NCI-H82 treated with DMSO at 0.1 percent for 48 hours (cell line): ENCODE measurements at regions not wholly inside any gene's neighbourhood (a gene's known extent, or its start where the extent isn't known, plus 50 kb on each side); places are given as distances from the start of the nearest gene placed in this dataset.
"Not testable (repeated sequence)": the region's sequence is repeated elsewhere in the genome, so short reads cannot be mapped to it uniquely, and the experiment has no call there.

Experiments used
- DNase-seq: peaks from one replicate; lab custom pipeline; 2025; ENCODE audit not compliant: unreplicated experiment; lab: John Stamatoyannopoulos, UW

DNA sequence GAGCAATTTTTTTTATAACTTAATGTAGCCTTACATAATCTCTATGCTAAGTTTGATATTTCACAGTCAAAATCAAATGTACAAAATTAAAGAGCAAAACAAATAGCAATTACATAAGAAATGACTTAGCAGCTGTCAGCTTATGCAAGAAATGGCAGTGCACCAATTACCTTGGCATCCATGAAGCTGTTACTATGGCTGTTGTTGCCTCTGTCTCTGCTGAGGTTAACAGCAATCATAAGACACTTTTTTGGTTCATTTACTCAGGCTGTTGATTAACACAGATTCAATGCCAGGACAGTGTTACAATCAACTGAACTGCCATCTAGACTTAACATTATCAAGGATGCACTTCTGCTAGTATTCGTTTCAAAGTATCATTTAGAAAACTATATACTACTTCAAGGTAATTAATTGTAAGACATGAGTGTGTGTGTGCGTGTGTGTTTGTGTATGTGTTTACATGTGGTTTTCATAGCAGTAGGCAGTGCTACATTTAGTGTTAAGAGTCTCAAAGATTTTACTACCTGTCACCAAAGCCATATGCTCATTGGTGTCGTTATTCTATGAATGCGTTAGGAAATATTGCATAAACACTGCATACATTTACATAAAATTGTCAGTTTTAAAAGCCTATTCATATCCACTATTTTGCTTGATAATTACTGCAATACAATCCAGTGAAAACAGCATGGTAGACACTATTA is 1084.2 kb upstream of the COX7C start:
- DNase-seq = no peak

DNA sequence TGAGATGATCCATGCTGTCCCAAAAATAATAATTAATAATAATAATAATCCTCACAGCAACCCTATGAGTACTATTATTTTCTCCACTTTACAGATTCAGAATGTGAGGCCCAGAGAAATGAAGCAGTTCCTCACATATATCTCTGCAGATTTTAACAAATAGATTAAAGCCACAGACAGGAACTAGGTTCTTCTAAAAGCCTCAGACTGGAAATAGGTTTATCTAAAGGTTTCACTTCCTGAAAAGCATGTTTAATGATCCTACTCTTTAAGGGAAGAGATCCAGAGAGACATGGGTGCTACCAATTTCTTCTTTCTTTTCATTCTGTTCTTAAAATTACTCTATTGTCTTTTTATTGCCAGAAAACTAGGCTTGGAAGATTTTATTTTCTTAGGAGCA is 1079.4 kb upstream of the COX7C start:
- DNase-seq = no peak

DNA sequence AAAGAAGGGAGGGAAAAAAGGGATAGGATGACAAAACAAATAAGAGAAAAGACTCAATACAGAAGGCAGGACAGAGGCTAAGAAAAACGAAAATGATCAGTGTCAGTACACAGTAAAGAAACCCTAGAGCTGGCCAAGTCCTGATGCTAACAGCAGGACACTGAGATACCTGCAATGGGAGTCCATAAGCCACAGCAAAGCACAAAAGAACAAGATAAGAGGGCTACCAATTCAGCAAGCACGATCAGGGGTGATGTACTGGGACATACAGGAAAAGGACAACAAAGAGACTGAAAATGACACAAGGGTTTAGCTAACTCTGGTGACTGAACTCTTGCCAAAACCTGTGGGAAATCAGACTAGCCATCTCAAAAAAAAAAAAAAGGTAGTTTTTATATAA is 1072.6 kb upstream of the COX7C start:
- no peak for DNase-seq

DNA sequence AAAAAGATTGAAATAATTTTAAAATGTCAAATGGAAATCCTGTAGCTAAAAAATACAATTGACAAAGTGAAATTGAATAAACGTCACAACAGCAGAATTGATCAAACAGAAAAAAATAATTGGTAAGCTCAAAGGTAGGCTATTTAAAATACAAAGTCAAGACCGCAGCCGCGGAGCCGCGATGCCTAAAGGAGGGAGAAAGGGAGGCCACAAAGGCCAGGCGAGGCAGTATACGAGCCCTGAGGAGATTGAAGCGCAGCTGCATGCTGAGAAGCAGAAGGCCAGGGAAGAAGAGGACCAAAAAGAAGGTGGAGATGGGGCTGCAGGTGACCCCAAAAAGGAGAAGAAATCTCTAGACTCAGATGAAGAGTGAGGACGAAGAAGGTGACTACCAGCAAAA is 1068.5 kb upstream of the COX7C start:
- no peak for DNase-seq

DNA sequence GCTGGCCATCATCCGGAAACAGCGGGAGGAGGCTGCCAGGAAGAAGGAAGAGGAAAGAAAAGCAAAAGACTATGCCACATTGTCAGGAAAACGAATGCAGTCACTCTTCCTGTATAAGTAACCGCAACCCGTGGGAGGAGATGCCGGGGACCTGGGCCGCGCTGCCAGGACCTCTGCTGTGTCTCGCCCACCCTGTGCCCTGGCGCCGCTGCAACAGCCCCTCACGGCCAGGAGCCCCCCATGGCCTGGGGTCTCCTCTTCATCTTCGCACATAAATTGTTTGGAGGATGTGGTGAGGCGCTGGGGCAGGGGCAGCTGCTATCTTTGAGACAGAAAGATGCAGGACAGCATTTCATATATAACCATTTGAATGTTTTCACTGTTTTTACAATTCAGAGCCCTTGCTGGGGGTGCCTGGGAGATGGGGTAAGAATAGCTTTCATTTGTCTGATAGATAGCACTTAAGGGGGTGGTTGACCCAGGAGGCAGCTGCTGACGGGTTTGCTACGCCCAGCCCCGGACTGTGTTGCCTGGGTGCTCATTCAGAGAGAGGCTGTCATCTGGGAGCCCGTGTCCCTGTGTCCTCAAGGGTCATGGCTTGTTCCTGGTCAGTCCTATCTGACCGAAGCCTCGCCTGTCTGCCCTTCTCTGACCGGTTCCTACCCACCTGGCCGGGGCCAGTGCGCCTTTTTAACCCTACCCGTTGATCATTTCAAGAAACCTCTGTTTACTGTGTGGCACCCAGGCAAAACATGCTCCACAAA is 1067.7 kb upstream of the COX7C start:
- no peak for DNase-seq

DNA sequence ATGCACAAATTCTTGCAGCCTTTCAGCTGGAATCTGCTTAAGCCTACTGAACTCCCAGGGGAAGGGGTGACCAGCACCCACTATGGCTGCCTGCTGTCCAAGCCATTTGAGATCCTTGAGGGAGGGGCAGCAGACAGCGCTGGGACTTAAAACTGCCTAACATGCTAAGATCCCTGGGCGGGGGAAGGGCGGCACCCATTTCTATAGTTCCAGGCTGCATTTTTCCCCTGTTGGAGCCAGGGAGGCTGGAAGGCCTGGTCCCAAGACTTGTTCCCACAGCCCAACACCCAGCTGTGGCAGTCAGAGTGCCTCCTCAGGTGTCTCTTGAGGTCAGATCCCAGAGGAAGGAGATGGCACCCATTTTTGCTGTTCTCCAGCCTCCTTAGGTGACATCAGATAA is 1061.3 kb upstream of the COX7C start:
- no peak for DNase-seq

DNA sequence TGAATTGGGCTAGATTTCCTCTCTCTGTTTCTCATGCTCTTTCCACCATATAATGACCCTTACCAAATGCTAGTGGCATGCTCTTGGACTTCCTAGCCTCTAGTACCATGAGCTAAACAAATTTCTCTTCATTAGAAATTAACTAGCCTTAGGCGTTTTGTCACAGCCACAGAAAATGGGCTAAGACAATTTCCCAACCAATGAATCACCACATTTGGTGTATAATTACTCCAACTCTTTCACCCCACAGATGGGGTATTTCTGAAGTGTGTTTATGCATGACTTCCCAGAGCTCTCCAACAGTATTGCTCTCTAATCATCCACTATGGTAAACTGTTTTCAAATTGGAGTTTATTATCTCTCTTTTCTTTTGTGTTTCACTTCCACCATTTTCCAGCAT is 1041.1 kb upstream of the COX7C start:
- DNase-seq = no peak

DNA sequence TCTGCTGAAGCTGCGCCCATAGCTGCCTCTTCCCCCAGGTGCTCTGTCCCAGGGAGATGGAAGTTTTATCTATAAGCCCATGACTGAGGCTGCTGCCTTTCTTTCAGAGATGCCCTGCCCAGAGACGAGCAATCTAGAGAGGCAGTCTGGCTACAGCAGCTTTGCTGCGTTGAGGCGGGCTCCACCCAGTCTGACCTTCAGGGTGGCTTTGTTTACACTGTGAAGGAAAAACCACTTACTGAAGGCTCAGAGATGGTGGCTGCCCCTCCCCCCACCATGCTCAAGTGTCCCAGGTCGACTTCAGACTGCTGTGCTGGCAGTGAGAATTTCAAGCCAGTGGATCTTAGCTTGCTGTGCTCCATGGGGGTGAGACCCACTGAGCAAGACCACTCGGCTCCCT is 1029.9 kb upstream of the COX7C start:
- DNase-seq = not testable (repeated sequence)

DNA sequence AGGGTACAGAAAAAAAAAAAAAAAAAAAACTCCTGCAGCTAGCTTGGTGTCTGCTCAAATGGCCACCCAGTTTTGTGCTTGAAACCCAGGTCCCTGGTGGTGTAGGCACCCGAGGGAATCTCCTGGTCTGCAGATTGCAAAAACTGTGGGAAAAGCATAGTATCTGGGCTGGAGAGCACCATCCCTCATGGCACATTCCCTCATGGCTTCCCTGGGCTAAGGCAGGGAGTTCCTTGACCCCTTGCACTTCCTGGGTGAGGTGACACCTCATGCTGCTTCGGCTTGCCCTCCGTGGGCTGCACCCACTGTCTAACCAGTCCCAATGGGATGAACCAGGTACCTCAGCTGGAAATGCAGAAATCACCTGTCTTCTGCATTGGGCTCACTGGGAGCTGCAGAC is 1029.5 kb upstream of the COX7C start:
- DNase-seq = not testable (repeated sequence)

DNA sequence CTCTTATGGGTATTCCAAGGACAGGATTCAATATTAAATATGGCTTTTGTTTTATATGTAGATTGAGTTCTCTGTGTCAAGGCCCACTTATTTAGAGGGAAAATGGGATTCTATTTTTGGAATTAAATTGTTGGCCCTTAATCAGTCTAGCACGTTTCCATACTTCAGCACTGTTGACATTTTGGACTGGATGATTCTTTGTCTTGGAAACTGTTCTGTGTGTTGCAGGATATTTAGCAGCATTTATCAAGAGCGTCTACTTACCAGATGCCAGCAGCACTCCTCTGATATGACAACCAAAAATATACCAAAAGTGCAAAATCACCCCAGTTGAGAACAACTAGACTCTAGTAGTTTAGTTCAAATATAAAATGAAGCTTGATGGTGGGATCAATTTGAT is 1027.0 kb upstream of the COX7C start:
- DNase-seq = no peak

DNA sequence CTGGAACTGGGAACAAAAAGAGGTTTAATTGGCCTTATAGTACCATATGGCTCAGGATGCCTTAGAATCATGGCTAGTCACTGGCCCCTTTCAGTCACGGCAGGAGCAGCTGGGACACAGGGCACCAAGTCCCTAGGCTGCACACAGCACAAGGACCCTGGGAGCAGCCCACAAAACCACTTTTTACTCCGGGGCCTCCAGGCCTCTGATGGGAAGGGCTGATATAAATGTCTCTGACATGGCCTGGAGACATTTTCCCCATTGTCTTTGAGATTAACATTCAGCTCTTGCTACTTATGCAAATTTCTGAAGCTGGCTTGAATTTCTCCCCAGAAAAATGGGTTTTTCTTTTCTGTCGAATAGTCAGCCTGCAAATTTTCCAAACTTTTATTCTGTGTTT is 1026.4 kb upstream of the COX7C start:
- DNase-seq = no peak

DNA sequence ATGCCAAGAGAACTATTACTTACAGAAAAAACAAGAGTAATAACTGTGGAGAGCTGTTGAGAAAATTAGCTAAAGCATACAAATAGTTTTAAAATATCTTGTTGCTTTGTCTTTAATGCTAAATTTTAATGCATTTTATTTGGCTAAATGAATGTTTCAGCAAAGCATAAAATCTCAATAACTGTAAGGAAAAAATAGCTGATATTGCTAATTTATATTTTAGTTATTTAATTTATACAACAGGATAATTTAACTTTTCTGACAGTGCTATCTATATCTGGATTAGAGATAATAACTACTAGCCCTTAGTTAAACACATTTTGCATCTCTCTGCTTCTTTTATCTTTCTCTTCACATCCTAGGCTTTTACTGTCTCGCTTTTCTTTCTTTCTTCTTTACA is 1014.9 kb upstream of the COX7C start:
- DNase-seq = no peak

DNA sequence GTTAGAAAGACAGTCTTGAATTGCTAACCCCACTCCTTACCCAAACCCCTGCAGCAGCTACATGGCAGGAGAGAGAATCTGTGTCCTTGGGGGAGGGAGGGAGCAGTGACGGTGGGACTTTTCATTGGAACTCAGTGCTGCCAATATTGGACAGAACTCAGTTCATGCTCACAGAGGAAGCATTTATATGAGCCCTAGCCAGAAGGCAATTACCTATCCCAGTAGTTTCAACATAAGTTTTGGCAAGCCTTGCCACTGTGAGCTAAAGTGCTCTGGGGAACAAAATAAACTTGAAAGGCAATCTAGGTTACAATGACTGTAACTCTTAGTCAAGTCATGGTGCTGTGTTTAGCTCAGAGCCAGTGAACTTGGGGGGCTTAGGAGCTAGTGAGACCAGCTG is 1013.4 kb upstream of the COX7C start:
- no peak for DNase-seq

DNA sequence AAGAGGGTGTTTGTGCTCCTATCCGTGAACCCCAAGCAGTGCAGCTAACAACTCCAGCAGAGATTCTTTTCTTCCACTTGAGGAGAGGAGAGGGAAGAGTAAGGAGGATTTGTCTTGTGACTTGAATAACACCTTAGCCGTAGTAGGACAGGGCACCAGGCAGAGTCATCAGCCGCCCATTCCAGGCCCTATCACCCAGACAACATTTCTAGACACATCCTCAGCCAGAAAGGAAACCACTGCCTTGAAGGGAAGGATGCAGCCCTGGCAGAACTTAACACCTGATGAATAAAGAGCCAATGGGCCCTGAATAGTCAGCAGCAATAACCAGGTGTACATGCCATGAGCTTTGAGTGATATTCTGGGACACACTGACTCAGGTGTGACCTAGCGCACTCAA is 1013.0 kb upstream of the COX7C start:
- no peak for DNase-seq

DNA sequence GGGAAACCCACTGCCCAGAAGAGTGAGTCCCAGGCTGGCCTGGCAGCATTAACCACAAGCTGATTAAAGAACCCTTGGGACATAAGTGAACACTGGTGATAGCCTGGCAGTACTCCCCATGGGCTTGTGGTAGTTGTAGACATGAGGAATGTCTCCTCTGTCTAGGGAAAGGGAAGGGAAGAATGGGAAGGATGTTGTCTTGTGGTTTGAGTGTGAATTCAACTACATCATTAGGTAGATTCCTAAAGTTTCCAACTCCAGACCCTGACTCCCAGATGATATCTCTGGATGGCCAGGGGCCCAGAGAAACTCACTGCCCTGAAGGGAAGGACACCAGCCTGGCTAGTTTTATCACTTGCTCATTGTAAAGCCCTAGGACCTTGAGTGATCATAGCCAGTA is 1012.4 kb upstream of the COX7C start:
- DNase-seq = no peak

DNA sequence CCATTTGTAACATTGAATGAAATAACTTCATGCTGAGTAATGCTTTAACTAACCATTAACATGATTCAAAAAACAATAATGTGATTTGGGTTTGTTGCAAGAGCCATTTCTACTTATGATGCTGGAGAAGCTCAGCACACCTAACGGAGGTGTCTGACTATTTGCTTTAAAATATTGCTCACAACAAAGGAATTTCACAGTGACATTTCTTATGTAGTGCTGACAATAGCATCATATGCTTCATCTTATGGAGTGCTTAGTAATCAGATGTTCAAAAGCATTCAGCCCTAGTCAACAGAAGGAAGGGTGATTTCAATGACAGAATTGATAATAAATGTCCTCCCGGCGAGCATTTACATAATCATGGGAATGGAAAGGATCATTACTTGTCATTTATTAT is 1003.3 kb upstream of the COX7C start:
- DNase-seq = no peak

DNA sequence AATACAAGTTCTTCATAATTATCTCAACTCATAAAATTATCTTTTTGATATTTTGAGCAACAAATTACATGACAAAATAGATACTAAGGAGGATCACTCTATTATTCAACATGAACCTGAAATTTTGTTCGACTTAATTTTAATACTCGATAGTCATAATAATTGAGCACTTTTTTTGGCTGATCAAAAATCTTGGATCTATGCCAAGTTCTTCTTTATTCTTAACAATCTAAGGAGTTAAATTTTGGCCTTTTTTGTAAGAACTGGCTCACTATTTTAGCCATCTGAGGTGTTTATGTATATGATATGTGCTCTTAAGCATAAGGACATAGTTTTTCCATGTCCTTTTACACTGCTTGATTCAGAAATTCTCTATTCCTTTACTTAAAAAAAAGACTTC is 996.1 kb upstream of the COX7C start:
- DNase-seq = no peak

DNA sequence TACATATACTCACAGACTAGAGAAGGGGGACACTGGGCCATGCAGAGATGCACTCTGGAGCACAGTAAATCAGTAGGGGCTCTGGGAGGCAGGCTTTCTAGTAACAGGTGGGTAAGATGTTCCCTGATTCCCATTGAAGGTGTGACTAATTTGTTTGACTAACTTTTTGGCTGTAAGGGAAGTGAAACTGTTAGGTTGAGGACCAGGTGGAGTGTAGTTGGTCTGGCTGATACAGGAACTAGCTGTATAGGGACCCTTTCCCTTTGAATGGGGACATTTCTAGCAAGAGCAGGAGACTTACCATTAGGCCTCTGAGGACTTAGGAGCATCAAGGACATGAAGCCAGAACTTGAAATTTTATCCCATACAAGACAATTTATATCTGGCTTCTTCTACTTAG is 989.6 kb upstream of the COX7C start:
- no peak for DNase-seq

DNA sequence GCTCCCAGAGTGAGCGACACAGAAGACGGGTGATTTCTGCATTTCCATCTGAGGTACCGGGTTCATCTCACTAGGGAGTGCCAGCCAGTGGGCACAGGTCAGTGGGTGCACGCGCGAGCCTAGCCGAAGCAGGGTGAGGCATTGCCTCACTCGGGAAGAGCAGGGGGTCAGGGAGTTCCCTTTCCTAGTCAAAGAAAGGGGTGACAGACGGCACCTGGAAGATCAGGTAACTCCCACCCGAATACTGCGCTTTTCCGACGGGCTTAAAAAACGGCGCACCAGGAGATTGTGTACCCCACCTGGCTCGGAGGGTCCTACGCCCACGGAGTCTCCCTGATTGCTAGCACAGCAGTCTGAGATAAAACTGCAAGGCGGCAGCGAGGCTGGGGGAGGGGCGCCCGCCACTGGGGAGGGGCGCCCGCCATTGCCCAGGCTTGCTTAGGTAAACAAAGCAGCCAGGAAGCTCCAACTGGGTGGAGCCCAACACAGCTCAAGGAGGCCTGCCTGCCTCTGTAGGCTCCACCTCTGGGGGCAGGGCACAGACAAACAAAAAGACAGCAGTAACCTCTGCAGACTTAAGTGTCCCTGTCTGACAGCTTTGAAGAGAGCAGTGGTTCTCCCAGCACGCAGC is 979.1 kb upstream of the COX7C start:
- DNase-seq = not testable (repeated sequence)

DNA sequence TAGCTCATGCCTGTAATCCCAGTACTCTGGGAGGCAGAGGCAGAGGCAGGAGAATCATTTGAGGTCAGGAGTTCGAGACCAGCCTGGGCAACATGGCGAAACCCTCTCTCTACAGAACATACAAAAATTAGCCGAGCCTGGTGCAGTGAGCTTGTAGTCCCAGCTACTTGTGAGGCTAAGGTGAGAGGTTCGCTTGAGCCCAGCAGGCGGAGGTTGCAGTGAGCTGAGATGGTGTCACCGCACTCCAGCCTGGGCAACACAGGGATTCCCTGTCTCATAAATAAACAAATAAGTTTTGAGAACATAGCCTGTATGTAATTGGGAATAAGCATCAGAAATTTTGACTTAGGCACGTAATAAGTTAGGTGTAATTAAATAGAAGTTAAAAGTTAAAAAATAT is 971.7 kb upstream of the COX7C start:
- no peak for DNase-seq

DNA sequence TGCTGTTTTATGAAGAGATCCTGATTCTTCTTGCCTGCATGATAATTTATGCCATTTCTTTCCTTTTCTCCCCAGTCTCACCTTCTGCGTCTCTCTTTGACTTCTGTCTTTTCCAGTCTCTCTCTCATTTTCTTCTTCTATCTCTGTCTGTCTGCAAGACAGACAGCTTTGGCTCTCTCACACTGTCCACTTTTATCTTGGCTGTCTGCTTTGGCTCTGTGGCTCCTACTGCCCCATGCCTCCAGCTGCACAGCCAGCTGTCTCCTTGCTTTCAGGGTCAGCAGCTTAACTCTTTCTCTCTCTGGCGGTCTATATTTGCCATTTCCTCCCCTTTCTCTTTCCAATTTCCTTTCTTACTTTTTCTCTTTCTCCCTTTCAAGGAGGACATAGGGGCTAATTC is 971.1 kb upstream of the COX7C start:
- no peak for DNase-seq

DNA sequence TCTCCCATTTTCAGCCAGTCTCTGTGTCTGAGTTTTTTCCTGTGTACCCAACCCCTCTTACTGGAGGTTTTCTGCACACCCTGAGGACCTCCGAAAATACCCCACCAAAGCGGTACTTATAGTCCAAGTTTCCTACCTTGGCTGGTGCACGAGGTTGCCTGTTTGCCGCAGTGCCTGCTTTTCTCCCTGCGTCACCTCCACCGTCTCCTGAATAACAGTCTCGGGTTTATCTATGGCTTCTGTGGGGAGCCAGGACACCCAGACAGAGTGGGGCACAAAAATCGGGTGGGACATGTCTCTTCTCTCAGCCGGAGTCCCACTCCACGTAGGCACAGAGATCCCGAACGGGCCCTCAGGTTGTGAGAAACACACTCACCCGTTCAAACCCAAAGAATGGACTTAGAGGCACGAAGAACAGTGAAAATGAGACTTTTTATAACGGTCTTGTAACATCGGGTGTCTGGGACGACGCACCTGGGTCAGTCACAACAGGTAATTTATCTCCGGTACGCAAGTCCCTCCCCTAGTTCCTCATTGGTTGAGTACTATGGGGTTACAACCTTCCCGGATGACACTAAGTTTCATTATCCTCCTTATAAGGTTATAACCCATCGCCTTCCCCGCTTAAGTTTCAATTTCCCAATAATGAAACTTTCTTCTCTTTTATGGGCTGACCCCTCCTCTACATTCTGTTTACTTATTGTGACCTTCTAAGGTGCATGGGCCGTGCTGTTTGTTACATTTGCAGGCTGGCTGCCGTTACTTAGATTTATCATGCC is 970.2 kb upstream of the COX7C start:
- DNase-seq = no peak
